ENCODE measurements at regions not wholly inside any gene's neighbourhood (a gene's known extent, or its start where the extent isn't known, plus 50 kb on each side); places are given as distances from the start of the nearest gene placed in this dataset.
"Not testable (repeated sequence)": the region's sequence is repeated elsewhere in the genome, so short reads cannot be mapped to it uniquely, and the experiment has no call there.

DNA sequence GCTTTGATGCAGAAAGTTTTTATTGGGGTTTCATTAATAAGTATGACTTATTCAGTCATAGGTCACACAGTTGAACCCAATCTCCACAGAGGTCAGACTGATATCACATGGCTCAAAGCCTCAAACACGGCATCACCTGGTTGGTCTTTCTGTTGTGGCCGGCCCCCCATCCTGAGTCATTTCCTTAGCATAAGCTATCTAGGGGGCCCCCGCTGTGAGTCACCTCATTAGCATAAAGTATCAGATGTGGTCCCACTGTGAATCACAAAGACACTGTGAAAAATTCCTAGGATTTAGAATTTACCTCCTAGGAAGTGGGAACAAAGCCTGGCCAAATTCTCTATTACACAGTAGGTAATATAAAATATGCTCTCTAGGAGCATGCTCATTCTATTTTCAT, 502.2 kb downstream of the PYDC2 start:
- no peak for DNase-seq (ENCODE audit: low read depth)

DNA sequence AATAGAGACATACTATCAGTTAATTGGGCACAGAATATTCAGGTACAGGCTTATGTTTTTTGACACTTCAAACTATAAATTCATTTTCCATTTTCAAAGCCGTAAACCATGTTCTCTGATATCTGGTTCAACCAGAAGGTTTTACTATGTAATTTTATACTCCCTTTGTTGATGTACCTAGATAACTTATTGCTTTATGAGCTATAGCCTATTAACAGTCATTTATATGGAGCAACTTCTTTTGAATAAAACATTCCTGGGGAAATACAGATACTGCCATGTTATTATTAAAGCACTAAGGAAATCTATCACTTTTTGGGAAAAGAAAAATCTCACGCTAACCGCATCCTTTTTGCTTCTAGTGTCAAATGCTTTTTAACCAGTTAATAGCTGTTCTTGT, 505.6 kb downstream of the PYDC2 start:
- no peak for DNase-seq (ENCODE audit: low read depth)

- DNase-seq (ENCODE audit: low read depth), result no peak
Observed at GRCh38 chr3:191968299-191968698, 507.3 kb downstream of the PYDC2 start.

GRCh38 chr3:191972714-191973398, 511.9 kb downstream of the PYDC2 start:
- DNase-seq (ENCODE audit: low read depth), result no peak

GRCh38 chr3:191973820-191974219, 512.9 kb downstream of the PYDC2 start:
- no peak for DNase-seq (ENCODE audit: low read depth)

DNA sequence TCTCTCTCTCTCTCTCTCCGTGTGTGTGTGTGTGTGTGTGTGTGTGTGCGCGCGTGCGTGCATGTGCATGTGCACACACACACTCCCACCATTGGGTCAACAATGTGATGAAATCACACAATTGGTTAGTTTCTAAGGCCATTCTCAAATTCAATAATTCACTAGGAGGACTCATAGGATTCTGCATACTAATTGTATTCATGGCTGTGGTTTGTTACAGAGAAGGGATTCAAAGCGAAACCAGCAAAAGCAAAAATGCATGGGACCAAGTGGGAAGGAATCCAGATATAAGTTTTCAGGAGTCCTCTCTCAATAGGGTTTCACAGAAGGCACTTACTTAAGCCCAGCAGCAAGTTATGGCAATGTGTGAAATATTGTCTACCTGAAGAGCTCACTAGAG, 515.0 kb downstream of the PYDC2 start:
- no peak for DNase-seq (ENCODE audit: low read depth)

- no peak for DNase-seq (ENCODE audit: low read depth)
Observed at GRCh38 chr3:191980443-191980842, 519.5 kb downstream of the PYDC2 start.

DNA sequence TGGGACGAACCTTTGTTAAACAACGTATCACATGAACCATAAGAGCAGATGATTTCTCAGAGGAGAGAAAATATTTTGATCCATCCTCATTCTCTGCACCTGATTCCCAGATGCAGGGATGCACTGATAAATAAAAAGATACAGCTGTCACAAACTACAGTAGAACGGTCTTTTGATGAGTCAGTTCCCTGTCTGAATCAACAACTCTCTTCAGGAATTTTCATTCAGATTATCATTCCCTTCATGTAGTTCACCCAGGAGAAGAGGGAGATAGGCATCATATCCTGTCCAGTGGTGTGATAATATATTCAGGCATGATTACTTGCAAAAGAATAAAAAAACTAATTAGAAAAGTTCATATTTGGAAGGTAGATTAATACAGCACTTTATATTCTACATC, 521.5 kb downstream of the PYDC2 start:
- DNase-seq (ENCODE audit: low read depth), result no peak

DNA sequence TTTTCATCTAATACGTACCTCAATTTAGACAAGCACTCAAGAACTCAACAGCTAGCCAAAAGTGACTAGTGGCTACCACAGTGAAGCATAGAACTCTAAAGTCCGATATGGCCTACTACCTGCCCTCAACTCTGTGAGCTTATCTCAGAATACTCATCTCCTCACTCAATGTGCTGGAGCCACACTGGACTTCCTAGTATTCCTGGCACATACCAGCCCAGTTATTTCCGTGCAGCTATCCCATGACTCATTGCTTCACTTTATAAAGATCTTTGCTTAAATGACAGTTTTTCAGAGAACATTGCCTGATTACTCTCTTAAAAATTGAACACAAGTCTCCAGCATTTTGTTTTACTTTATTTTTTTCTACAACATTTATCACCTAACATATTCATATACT, 524.7 kb downstream of the PYDC2 start:
- DNase-seq (ENCODE audit: low read depth), result no peak

DNA sequence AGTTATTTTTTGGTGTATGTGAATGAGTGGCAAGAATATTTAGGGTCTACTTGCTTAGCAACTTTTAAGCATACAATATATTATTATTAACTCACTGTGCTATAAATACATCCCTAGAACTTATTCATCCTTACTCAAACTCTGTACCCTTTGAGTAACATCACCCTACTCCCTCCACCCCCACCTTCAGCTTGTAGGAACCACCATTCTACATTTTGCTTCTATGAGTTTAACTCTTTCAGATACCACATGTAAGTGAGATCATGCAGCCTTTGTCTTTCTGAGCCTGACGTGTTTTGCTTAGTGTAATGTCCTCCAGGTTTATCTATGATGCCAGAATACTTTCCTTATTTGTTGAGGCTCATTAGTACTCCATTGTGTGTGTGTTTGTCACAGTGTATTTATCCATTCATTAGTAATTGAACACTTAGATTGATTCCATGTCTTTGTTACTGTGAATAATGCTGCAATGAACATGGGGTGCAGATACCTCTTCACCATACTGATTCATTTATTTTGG, 526.9 kb downstream of the PYDC2 start:
- no peak for DNase-seq (ENCODE audit: low read depth)

- not testable (repeated sequence) for DNase-seq (ENCODE audit: low read depth)
Observed at GRCh38 chr3:191993952-191994351, 533.0 kb downstream of the PYDC2 start.

GRCh38 chr3:191997093-191997492, 536.1 kb downstream of the PYDC2 start:
- no peak for DNase-seq (ENCODE audit: low read depth)

DNA sequence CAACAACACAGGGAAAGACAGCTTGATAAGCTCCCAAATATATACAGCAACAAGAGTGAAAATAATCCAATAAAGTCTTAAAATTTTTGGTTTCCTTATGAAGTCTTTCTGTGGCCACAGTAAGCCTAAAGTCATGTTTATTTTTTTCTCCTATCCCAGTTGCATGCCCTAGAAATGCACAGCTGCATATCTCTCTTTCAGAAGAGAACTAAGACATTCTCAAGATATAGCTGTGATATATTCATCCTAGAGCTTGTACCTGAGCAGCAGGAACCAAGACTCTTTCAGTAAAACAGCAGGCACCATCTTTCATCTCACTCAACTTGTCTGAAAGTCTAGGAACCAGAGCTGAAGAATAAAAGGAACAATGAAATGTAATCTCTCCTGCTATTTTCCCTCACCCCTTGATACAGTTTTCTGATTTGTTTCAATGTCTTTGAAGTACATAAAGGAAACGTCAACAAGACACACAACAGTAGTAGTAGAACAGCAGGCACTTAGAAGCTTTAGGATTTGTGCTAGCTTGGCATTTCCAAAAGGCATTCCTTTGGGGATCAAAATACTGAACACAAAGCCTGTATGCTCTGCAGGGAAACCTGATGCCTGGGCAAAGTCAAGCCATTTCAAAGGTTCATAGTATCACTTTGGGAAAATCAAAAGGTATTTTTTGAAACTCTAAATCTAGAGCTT, 536.8 kb downstream of the PYDC2 start:
- DNase-seq (ENCODE audit: low read depth), result no peak

DNA sequence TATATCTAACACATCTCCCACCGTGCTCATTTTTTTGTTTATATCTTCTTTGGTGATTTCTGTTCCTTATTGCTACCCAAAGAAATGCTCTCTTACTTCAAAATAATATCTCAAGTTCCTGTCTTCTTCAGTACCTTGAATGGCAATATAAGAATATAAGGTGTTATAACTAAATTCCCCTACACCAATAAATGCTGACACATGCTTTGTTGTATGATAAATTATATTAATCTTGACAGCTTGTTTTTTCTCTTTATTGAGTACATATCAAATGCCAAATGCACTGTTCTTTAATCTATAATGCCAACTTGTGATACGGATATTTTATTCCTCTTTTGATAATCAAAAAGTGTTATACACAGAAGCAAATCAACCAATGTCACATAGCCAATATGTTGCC, 540.3 kb downstream of the PYDC2 start:
- DNase-seq (ENCODE audit: low read depth), result no peak

DNA sequence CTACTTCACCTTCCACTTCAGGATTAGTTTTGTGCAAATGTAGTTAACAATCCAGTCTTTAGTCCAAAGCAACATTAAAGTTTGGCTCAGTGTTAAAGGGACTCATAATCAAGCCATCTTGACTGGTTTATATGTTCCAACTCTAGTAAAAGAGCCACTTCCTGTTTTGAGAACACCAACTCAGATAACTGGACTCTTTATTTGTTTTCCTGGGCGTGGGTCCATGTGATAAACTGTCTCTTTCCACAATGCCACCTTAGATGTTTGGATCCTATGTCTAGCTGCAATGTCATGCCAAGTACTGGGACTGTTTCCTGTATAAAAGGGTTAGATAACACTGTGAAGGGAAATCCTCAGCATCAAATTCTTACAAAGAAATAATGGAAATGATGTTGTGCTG, 545.0 kb downstream of the PYDC2 start:
- DNase-seq (ENCODE audit: low read depth), result no peak

DNA sequence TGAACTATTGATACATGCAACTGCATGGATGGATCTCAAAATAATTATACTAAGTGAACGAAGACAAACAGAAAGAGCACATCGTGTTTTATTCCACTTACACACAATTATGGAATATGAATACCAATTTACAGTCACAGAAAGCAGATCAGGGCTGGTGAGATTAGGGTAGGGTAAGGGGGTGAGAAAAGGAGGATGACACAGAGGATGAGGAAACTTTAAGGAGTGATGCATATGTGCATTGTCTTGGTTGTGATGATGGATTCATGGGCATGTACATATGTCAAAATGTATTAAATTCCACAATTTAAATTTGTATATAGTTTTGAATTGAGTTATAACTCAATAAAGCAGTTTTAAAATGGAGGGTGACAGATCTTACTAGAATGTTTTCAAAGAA, 548.9 kb downstream of the PYDC2 start:
- DNase-seq (ENCODE audit: low read depth), result no peak

GRCh38 chr3:192010490-192010889, 549.5 kb downstream of the PYDC2 start:
- no peak for DNase-seq (ENCODE audit: low read depth)

- no peak for DNase-seq (ENCODE audit: low read depth)
Observed at GRCh38 chr3:192011137-192011536, 550.2 kb downstream of the PYDC2 start.

DNA sequence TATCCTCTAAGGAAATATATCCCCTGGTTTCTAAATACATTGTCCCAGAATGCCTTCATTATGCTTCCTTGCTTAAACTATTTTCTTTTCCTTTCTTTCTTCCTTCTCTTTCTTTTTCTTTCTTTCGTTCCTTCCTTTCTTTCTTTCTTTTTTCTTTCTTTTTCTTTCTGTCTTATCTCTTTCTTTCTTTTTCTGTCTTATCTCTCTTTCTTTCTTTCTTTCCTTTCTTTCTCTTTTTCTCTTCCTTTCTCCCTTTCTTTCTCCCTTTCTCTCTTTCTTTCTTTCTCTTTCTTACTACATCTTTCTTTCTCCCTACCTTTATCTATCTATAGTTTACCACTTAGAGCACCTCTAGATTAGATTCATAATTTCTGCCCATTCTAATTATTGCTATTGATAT, 552.1 kb downstream of the PYDC2 start:
- DNase-seq (ENCODE audit: low read depth), result no peak

GRCh38 chr3:192022412-192022811, 561.4 kb downstream of the PYDC2 start:
- DNase-seq (ENCODE audit: low read depth), result no peak

DNA sequence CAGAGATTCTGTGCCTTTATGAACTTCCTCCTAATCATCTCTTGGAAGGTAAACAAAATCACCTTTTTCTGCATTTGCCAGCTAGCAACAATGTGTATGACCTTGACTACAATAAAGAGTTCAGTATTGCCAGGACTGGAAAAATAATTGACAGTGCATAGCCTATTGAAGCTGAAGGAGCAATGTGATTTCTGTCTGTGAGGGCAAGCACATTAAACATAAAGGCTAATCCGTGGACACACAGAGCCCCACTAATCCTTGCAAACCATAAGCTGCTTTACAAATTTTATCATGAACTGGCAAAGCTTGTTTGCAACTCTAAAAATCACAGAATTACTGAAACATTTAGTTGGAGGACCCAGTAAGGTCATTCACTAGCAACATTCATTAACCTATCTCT, 563.8 kb downstream of the PYDC2 start:
- DNase-seq (ENCODE audit: low read depth), result no peak

DNA sequence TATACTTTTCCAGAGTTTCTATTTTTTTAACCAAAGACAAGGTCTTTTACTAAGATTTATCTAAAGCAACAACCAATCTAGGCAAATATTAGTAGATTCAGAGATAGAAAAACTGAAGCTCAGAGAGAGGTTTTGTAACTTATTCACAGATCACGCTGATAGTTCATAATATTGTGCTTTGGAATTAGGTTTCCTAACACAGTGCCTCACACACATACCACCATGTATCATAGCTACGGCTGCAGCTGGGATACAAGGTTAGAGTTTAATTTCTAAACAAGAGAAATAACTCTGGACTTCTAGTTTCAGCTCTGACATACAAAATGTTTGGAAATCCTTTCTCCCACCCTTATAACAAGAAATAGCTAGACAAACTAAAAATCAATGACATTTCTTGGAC, 565.7 kb downstream of the PYDC2 start:
- no peak for DNase-seq (ENCODE audit: low read depth)

- no peak for DNase-seq (ENCODE audit: low read depth)
Observed at GRCh38 chr3:192031941-192032340, 571.0 kb downstream of the PYDC2 start.

DNA sequence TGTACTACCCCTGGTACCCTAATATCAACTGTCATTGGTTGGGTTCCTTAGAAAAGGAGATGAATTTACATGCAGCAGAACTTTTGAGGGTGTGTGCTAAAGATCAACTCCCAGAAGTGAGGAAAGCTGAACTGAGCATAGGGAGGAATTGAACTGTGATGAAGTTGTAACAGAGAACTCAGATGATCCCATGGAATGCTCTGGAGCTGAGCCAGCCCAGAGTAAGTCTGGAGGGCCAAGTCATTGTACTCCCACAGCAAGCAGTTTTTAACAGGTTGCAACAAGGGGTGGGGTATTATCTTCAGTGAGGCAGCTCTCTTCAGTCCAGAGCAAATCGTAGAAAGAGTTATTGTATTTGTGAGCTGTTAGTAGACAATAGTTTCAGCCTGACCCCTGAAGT, 572.3 kb downstream of the PYDC2 start:
- DNase-seq (ENCODE audit: low read depth), result no peak
